ENCODE measurements at regions not wholly inside any gene's neighbourhood (a gene's known extent, or its start where the extent isn't known, plus 50 kb on each side); places are given as distances from the start of the nearest gene placed in this dataset.

DNA sequence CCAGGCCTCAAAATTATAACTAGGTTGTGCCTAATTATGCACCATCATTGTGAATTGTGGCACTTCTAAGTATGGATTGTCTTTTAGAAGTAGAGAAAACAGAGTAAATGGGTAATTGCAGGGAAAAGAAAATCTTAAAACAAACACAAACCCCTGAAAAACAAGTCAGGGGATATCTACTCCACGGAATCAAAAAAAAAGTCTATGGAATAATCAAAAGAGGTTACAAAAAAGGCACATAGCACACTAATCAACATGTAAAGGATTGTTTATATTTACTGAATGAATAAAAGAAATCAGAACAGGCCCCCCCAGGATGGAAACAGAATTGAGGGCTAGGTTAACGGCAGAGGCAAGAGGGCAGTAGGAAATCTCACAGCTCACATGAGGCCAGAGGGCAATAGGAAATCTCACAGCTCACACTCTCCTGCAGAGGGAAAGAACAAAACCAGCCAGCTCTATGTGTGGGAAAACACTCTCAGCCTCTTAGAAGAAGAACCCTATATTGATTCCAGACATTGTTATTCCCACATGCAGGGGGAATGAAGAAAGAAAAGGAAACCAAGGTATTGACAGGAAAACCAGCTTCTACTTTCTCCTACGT, 72.7 kb upstream of the FNDC3B start:
- Histone ChIP-seq H3K27me3 (ENCODE audit: insufficient read depth, poor library complexity, severe bottlenecking) (no peaks in the 10 kb centered on the region), H3K27ac (replicated peaks) (peak overlapping the region; percentile 68), H3K4me3 (replicated peaks; ENCODE audit: insufficient read depth, low read length) (no peak overlapping the region)
- no peak for TF ChIP-seq CTCF (IDR thresholded peaks at IDR 0.05; ENCODE audit: insufficient read depth, low read length)
- TF ChIP-seq POLR2AphosphoS5 (IDR thresholded peaks at IDR 0.05; ENCODE audit: low read depth) = no peak
- TF ChIP-seq, protein P1, sequence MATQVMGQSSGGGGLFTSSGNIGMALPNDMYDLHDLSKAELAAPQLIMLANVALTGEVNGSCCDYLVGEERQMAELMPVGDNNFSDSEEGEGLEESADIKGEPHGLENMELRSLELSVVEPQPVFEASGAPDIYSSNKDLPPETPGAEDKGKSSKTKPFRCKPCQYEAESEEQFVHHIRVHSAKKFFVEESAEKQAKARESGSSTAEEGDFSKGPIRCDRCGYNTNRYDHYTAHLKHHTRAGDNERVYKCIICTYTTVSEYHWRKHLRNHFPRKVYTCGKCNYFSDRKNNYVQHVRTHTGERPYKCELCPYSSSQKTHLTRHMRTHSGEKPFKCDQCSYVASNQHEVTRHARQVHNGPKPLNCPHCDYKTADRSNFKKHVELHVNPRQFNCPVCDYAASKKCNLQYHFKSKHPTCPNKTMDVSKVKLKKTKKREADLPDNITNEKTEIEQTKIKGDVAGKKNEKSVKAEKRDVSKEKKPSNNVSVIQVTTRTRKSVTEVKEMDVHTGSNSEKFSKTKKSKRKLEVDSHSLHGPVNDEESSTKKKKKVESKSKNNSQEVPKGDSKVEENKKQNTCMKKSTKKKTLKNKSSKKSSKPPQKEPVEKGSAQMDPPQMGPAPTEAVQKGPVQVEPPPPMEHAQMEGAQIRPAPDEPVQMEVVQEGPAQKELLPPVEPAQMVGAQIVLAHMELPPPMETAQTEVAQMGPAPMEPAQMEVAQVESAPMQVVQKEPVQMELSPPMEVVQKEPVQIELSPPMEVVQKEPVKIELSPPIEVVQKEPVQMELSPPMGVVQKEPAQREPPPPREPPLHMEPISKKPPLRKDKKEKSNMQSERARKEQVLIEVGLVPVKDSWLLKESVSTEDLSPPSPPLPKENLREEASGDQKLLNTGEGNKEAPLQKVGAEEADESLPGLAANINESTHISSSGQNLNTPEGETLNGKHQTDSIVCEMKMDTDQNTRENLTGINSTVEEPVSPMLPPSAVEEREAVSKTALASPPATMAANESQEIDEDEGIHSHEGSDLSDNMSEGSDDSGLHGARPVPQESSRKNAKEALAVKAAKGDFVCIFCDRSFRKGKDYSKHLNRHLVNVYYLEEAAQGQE (IDR thresholded peaks at IDR 0.05; ENCODE audit: insufficient replicate concordance, low read depth) = no peak
- no peak for TF ChIP-seq SPI1 (IDR thresholded peaks at IDR 0.05; ENCODE audit: borderline replicate concordance, low read depth)
- no peak for TF ChIP-seq GABPA (IDR thresholded peaks at IDR 0.05; ENCODE audit: low read depth)
- DNase-seq (ENCODE audit: low read depth in 1 of 2, low spot score in 1 of 2) = no peak

DNA sequence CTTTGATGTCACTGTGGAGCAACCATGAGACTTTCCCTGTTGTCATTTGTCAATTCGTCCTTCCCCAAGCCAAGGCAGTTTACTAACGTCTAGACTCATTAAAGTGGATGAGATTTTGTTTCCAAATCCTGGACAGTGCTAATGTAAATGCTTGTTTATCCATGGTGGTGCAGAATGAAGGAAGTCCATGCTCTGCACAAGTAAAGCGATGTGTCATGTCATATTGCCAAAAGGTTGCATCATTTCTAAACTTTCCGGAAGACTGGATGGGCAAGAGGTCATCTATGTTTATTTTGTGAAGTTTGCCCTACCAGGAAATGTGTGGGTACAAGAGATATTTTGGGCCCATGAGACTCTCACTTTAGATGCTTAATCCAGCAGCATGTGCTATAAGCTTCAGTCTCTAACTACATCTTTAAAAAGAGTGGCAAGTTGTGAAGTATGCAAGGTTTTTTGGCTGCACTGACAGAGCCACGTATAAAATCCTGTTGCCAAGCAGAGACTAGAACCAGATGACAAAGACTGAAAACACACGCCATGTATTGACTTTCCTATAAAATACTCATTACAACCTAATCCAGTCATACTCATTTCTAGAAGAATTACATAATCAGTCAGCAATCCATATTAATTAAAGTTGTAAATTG, 72.1 kb upstream of the FNDC3B start:
- no peaks in the 10 kb centered on the region for H3K27me3 ChIP-seq (ENCODE audit: insufficient read depth, poor library complexity, severe bottlenecking)
- peak; percentile 77 to 86 for DNase-seq (ENCODE audit: low read depth in 1 of 2, low spot score in 1 of 2)
- H3K27ac ChIP-seq (replicated peaks) = peak overlapping the region; percentile 68
- H3K4me3 ChIP-seq (replicated peaks; ENCODE audit: insufficient read depth, low read length) = no peak overlapping the region
- TF ChIP-seq POLR2AphosphoS5 (IDR thresholded peaks at IDR 0.05; ENCODE audit: low read depth) (peak; percentile 52; the same call in 1 of the 2 replicates), GABPA (IDR thresholded peaks at IDR 0.05; ENCODE audit: low read depth) (no peak)

DNA sequence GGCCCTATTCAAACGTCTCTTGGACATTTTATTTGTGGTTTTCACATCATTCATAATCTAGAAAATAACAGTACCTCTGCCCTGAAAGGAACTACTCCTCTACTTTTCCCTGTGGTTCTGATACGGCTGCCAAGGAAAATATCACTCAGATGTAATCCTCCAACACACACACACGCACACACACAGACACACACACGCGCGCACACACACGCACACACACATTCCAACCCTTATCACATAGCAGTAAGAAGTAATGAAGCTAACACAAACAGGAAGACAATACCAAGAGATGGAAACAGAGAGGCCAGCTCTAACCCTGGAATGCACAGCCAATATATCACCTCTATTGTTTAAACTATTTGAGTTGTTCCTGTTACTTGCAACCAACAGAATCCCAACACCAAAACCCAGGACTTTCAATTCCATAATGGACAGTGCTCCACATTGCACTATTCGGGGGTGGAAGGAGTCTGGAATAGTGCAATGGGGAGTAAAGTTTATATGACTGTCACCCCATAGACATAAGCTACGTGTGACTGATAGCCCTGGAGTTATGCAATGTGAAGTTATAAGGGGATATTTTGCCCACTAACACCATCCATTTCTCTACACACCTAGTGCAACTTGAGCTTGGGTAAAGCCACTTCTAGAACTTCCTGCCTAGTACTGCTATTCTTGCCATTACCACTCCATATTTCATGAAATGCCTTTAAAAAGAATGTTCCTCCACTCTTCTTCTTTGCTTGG, 71.3 kb upstream of the FNDC3B start:
- Histone ChIP-seq H3K27me3 (ENCODE audit: insufficient read depth, poor library complexity, severe bottlenecking) (no peaks in the 10 kb centered on the region), H3K4me3 (replicated peaks; ENCODE audit: insufficient read depth, low read length) (no peak overlapping the region), H3K27ac (replicated peaks) (peak overlapping the region; percentile 68)
- no peak for DNase-seq (ENCODE audit: low read depth in 1 of 2, low spot score in 1 of 2)
- TF ChIP-seq POLR2AphosphoS5 (IDR thresholded peaks at IDR 0.05; ENCODE audit: low read depth) = no peak
- no peak for TF ChIP-seq SPI1 (IDR thresholded peaks at IDR 0.05; ENCODE audit: borderline replicate concordance, low read depth)
- TF ChIP-seq, protein P1 (IDR thresholded peaks at IDR 0.05; ENCODE audit: insufficient replicate concordance, low read depth) = no peak
- no peak for TF ChIP-seq GABPA (IDR thresholded peaks at IDR 0.05; ENCODE audit: low read depth)
- TF ChIP-seq CTCF (IDR thresholded peaks at IDR 0.05; ENCODE audit: insufficient read depth, low read length) = no peak

GRCh38 chr3:171970301-171970788, 69.0 kb upstream of the FNDC3B start:
- Histone ChIP-seq H3K27ac (replicated peaks) (peak overlapping the region; percentile 76), H3K27me3 (ENCODE audit: insufficient read depth, poor library complexity, severe bottlenecking) (no peaks in the 10 kb centered on the region), H3K4me3 (replicated peaks; ENCODE audit: insufficient read depth, low read length) (no peak overlapping the region)
- DNase-seq (ENCODE audit: low read depth in 1 of 2, low spot score in 1 of 2) = no peak
- TF ChIP-seq SPI1 (IDR thresholded peaks at IDR 0.05; ENCODE audit: borderline replicate concordance, low read depth) (peak; percentile 38; the same call in 1 of the 2 replicates), GABPA (IDR thresholded peaks at IDR 0.05; ENCODE audit: low read depth) (no peak)
- TF ChIP-seq, protein P1 (IDR thresholded peaks at IDR 0.05; ENCODE audit: insufficient replicate concordance, low read depth) = no peak

All from HL-60 (cell line).